ENCODE measurements at regions not wholly inside any gene's neighbourhood (a gene's known extent, or its start where the extent isn't known, plus 50 kb on each side); places are given as distances from the start of the nearest gene placed in this dataset.

DNA sequence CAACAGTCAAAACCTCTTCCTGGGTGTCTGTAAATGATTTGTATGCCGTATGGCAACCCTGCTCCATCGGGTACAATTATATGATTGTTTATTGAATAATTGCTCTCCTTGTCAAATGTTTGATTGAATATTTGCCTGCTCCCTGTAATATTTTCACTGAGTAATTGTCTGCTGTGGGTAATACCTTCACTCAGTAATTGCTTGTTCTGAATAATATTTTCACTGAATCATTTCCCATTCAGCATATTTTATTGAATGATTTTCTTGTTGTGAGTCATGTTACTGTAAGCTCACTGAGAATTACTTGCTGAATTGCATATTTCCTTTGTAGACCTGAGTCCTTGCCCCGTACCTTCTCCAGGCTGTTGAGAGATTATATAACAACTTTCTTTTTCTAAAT lies 535.2 kb downstream of the METTL4 start:
- no peak overlapping the region for H3K4me3 Mint-ChIP-seq (ENCODE audit: unreplicated experiment)
- peaks cover 4% of the 10 kb centered on the region for H3K27me3 Mint-ChIP-seq (ENCODE audit: low read depth)
- TF ChIP-seq, protein P1, sequence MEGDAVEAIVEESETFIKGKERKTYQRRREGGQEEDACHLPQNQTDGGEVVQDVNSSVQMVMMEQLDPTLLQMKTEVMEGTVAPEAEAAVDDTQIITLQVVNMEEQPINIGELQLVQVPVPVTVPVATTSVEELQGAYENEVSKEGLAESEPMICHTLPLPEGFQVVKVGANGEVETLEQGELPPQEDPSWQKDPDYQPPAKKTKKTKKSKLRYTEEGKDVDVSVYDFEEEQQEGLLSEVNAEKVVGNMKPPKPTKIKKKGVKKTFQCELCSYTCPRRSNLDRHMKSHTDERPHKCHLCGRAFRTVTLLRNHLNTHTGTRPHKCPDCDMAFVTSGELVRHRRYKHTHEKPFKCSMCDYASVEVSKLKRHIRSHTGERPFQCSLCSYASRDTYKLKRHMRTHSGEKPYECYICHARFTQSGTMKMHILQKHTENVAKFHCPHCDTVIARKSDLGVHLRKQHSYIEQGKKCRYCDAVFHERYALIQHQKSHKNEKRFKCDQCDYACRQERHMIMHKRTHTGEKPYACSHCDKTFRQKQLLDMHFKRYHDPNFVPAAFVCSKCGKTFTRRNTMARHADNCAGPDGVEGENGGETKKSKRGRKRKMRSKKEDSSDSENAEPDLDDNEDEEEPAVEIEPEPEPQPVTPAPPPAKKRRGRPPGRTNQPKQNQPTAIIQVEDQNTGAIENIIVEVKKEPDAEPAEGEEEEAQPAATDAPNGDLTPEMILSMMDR (IDR thresholded peaks at IDR 0.05): no peak
- no peak overlapping the region for H3K27ac Mint-ChIP-seq (ENCODE audit: unreplicated experiment)
- no peaks in the 10 kb centered on the region for H3K4me1 Mint-ChIP-seq (ENCODE audit: low read depth)
- no peaks in the 10 kb centered on the region for H3K36me3 Mint-ChIP-seq (ENCODE audit: low read depth)
- H3K9me3 Mint-ChIP-seq (ENCODE audit: low read depth): peaks cover 4% of the 10 kb centered on the region
- no peak for DNase-seq (ENCODE audit: low spot score)

DNA sequence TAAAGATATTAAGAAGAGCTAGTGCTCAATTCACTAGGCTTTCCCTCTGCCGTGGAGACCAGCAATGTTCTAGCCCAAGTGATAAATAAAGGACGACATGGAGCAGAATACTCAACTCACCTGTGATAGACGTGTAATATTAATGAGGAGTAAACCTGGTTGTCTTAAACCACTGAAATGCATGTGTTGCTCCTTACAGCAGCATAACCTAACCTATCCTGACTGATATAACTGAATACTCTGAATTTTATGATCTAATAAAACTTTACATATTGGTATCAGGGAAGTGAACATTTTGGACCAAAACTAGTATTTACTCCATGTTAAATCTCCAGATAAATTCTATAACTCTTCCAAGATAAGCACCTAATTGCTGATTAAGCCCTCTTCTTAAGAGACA lies 531.0 kb downstream of the METTL4 start:
- H3K4me1 Mint-ChIP-seq (ENCODE audit: low read depth): no peaks in the 10 kb centered on the region
- peaks cover 10% of the 10 kb centered on the region for H3K9me3 Mint-ChIP-seq (ENCODE audit: low read depth)
- no peaks in the 10 kb centered on the region for H3K36me3 Mint-ChIP-seq (ENCODE audit: low read depth)
- H3K27ac Mint-ChIP-seq (ENCODE audit: unreplicated experiment): no peak overlapping the region
- H3K27me3 Mint-ChIP-seq (ENCODE audit: low read depth): no peaks in the 10 kb centered on the region
- TF ChIP-seq, protein P1 (IDR thresholded peaks at IDR 0.05): no peak
- DNase-seq (ENCODE audit: low spot score): no peak
- no peak overlapping the region for H3K4me3 Mint-ChIP-seq (ENCODE audit: unreplicated experiment)

DNA sequence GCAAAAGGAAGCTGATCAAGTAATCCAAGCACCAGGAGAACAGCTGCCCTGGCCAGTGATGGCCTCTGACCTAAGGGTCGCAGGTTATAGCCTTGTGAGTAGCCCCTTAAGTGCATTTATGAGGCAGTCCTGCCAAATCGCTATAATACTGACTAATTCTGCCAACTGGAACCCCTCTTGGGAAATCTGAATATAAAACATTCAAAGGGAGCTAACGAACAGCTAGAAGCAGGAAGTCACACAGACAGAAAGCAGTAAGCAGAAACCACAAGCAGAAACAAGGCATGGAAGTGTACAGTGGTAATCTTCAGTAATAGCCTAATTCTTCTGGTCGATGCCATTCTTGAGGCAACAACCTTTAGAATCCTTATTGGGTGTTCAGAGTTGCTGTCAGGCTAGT lies 521.3 kb downstream of the METTL4 start:
- no peaks in the 10 kb centered on the region for H3K36me3 Mint-ChIP-seq (ENCODE audit: low read depth)
- peaks cover 4% of the 10 kb centered on the region for H3K27me3 Mint-ChIP-seq (ENCODE audit: low read depth)
- TF ChIP-seq, protein P1 (IDR thresholded peaks at IDR 0.05): no peak
- peaks cover 8% of the 10 kb centered on the region for H3K9me3 Mint-ChIP-seq (ENCODE audit: low read depth)
- H3K4me1 Mint-ChIP-seq (ENCODE audit: low read depth): no peaks in the 10 kb centered on the region
- no peak for DNase-seq (ENCODE audit: low spot score)
- H3K4me3 Mint-ChIP-seq (ENCODE audit: unreplicated experiment): no peak overlapping the region
- H3K27ac Mint-ChIP-seq (ENCODE audit: unreplicated experiment): no peak overlapping the region

DNA sequence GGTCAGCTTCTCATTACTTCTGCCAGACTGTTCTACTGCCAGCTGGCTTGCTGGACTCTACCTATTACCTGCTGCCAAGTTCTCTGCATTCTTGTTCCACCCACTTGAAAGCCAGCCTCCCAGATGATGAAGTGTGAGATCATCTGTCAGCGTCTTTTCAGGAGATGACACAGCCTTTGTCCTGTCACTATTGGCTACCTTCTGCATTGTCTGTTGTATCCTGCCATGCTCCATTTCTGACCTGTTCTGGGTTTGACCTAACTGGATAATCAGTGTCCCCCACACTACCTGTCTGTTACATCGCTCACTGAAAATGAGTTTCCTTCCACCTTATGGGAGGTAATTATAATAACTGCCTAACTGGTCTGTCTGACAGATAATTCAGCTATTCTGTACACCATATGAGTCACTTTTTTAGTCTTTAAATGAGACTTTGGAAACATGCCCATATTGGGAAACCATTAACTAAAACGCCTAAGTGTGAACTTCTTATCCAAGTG lies 520.6 kb downstream of the METTL4 start:
- peaks cover 4% of the 10 kb centered on the region for H3K9me3 Mint-ChIP-seq (ENCODE audit: low read depth)
- H3K36me3 Mint-ChIP-seq (ENCODE audit: low read depth): no peaks in the 10 kb centered on the region
- no peak for DNase-seq (ENCODE audit: low spot score)
- H3K4me3 Mint-ChIP-seq (ENCODE audit: unreplicated experiment): no peak overlapping the region
- no peaks in the 10 kb centered on the region for H3K4me1 Mint-ChIP-seq (ENCODE audit: low read depth)
- no peak overlapping the region for H3K27ac Mint-ChIP-seq (ENCODE audit: unreplicated experiment)
- peaks cover 4% of the 10 kb centered on the region for H3K27me3 Mint-ChIP-seq (ENCODE audit: low read depth)
- TF ChIP-seq, protein P1 (IDR thresholded peaks at IDR 0.05): no peak

DNA sequence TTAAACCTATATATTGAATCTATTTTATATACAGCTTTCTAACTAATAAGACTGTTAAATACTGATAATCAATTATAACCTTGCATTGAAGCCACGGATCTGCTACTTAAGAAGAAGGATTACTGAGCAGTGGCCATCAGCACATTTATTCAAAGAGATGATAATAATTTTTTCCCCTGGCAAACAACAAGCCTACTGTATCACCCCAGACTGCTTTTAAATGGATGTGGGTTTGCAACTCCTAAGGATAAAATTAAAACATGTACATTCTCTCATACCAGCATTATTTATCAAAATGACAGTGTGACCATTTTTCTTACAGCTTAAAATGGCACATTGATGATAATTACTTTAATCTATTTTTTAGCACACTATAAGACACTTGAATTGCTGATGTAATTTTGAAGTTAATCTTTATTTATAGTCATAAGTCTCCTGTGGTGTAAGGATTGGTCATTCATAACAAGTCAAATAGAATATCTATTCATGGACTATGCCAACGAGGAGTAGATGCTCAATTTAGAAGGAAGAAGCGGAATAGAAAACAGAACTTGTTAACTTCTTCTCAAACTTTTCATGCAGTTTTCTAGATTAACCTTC lies 517.7 kb downstream of the METTL4 start:
- H3K27ac Mint-ChIP-seq (ENCODE audit: unreplicated experiment): no peak overlapping the region
- peaks cover 9% of the 10 kb centered on the region for H3K27me3 Mint-ChIP-seq (ENCODE audit: low read depth)
- H3K4me1 Mint-ChIP-seq (ENCODE audit: low read depth): no peaks in the 10 kb centered on the region
- no peaks in the 10 kb centered on the region for H3K9me3 Mint-ChIP-seq (ENCODE audit: low read depth)
- H3K4me3 Mint-ChIP-seq (ENCODE audit: unreplicated experiment): no peak overlapping the region
- TF ChIP-seq, protein P1 (IDR thresholded peaks at IDR 0.05): no peak
- H3K36me3 Mint-ChIP-seq (ENCODE audit: low read depth): no peaks in the 10 kb centered on the region
- no peak for DNase-seq (ENCODE audit: low spot score)
